ENCODE measurements at regions not wholly inside any gene's neighbourhood (a gene's known extent, or its start where the extent isn't known, plus 50 kb on each side); places are given as distances from the start of the nearest gene placed in this dataset.
"Not testable (repeated sequence)": the region's sequence is repeated elsewhere in the genome, so short reads cannot be mapped to it uniquely, and the experiment has no call there.

DNA sequence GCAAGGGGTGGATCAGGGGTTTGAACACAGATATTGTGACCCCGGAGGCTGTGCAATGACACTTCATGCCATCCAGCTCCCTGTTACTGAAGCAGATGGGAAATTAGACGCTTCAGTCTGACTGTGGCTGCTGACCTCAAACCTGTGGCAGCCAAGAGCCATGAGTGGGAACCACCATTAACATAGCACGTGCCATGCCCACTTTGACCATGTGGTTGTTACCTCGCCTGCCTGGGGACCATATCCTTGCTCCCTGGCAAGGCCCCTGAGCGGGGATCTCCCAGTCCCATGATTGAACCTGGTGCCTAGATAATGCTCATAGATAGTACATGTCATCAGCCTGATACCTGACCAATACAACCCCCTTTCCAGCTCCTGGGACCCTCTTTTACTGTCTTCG is 68.9 kb downstream of the CYP26B1 start:
- in situ Hi-C loops (cut with HindIII; ENCODE audit: low sequenced_read_pairs): no loop called here
- DNase-seq (ENCODE audit: low spot score): no peak

DNA sequence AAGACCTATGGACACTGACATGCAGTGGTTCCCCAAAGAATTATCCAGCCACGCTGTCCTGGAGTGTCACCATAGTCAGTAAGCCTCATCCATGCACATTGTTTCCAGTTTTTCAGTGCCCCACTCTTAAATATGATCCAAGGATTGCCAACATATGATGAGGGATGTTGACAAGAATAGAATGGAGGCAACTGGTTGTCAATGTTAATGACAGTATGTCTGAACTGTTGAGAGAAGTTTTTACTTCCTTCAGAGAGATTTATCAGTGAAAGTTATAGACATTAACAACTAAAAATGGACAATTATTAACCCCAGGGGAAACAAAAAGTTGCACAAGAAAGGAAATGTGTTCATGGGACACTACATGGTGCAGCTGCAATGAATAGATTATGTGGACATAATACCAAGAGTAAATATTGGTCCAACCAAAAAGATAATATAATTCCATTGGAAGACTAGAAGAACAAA is 69.9 kb downstream of the CYP26B1 start:
- DNase-seq (ENCODE audit: low spot score): no peak
- in situ Hi-C loops (cut with HindIII; ENCODE audit: low sequenced_read_pairs): no loop called here

- in situ Hi-C loops (cut with HindIII; ENCODE audit: low sequenced_read_pairs); DNase-seq (ENCODE audit: low spot score): not testable (repeated sequence)
Measured at GRCh38 chr2:72073373-72073772, 74.3 kb downstream of the CYP26B1 start.

GRCh38 chr2:72064197-72064596 is 83.5 kb downstream of the CYP26B1 start:
- in situ Hi-C loops (cut with HindIII; ENCODE audit: low sequenced_read_pairs); DNase-seq (ENCODE audit: low spot score): not testable (repeated sequence)

DNA sequence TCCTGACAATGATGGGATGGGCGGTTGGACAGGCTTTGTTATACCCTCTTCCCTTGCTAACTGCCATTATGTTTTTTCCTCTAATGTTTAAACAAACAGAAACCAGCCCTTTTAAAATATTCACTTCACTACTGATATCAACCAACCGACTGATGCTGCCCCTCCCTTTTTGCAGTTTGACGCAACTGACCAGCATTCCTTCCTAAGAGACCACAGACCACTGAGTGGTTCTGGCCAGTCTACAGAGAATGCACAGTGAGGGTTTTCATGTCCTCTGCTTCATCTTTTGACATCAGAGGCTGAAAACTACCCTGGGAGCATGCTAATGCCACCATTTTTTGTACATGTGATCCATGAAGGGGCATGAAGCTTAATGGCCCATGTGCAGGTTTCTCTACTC is 85.3 kb downstream of the CYP26B1 start:
- no peak for DNase-seq (ENCODE audit: low spot score)
- in situ Hi-C loops (cut with HindIII; ENCODE audit: low sequenced_read_pairs): no loop called here

GRCh38 chr2:72057308-72057707 is 90.4 kb downstream of the CYP26B1 start:
- DNase-seq (ENCODE audit: low spot score): no peak
- in situ Hi-C loops (cut with HindIII; ENCODE audit: low sequenced_read_pairs): no loop called here

GRCh38 chr2:72051971-72052505 is 95.6 kb downstream of the CYP26B1 start:
- DNase-seq (ENCODE audit: low spot score): no peak
- in situ Hi-C loops (cut with HindIII; ENCODE audit: low sequenced_read_pairs): no loop called here

DNA sequence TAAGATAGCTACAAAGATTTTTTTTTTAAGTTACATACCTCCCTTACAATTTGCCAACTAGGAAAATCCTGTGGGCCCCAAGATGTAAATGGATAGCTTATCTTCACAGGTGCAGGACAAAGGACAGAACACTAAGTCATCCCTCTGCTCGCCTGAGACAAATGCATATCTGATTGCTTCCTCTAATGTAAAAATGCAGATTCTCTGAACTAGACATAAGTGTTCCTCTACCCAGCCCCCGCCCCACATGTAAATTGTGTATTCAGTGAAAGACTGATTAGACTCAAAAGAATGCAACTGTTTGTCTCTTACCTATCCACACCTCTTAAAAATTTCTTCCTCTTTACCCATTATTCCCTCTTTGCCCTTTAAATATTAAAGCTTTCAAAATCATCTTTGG is 96.5 kb downstream of the CYP26B1 start:
- DNase-seq (ENCODE audit: low spot score): no peak
- in situ Hi-C loops (cut with HindIII; ENCODE audit: low sequenced_read_pairs): no loop called here

GRCh38 chr2:72050734-72051133 is 96.9 kb downstream of the CYP26B1 start:
- no peak for DNase-seq (ENCODE audit: low spot score)
- in situ Hi-C loops (cut with HindIII; ENCODE audit: low sequenced_read_pairs): no loop called here

DNA sequence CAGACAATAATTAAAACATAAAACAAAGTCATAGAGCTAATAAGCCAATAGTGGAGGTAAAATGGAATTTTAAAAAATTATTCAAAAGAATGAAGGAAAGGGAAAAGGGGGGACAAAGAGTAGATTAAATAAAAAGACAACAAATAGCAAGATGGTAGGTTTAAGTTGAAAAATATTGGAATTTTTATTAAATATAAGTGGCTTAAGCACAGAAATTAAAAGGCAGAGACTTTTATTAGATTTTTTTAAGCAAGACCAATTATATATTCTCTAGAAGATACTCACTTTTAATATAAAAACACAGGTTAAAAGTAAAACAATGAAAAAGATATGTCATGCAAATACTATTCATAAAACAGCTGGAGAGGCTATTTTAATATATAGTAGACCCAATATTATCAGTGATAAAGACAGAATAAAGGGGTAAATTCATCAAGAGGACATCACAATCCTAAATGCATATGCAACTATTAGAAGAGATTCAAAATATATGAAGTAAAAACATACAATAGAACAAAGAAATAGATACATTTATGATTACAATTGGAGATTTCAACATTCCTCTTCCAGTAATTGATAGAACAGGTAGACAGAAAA is 98.7 kb downstream of the CYP26B1 start:
- in situ Hi-C loops (cut with HindIII; ENCODE audit: low sequenced_read_pairs): no loop called here
- no peak for DNase-seq (ENCODE audit: low spot score)

DNA sequence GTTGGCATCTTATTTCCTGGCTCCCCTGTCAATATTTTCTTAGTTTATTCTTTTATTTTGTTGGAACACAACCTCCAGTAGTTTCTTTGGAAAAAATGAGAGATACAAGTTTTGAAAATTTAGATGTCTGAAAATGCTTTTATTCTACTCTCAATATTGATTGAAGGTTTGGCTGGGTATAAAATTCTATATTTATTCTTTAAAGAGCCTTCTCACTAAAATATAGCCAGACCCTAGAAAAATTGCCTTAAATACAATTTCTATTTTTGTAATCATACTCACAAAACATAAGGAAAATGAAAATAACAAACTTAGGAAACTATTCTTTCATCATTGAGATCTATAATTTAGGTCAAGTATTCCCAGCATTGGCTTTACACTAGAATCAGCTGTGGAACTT is 103.7 kb downstream of the CYP26B1 start:
- no peak for DNase-seq (ENCODE audit: low spot score)
- in situ Hi-C loops (cut with HindIII; ENCODE audit: low sequenced_read_pairs): no loop called here

DNA sequence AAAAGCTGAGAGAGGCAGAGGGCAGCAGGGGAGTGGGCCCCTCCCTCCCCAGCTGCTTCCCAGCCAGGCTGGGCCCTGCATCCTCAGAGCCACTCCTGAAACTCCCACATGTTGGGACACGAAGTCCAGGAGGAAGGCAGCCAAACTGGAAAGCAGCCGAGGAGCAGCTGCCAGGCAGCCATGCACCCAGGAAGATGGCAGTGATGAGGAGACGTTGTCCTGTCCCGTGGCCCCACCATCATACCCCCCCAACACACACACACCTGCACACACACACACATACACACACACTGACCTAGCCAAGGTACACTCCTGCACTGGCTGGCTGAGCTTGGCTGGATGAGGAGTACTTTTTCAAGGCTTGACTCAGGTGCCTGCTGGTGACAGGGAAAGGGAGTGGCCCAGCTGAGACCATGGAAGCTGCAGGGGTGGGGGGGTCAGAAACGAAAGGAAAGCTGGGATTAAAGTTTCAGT is 106.0 kb downstream of the CYP26B1 start:
- in situ Hi-C loops (cut with HindIII; ENCODE audit: low sequenced_read_pairs): no loop called here
- DNase-seq (ENCODE audit: low spot score): no peak

- DNase-seq (ENCODE audit: low spot score): no peak
- in situ Hi-C loops (cut with HindIII; ENCODE audit: low sequenced_read_pairs): no loop called here
Measured at GRCh38 chr2:72040629-72041571, 106.8 kb downstream of the CYP26B1 start.

GRCh38 chr2:72038524-72038923 is 109.1 kb downstream of the CYP26B1 start:
- in situ Hi-C loops (cut with HindIII; ENCODE audit: low sequenced_read_pairs): no loop called here
- DNase-seq (ENCODE audit: low spot score): no peak

DNA sequence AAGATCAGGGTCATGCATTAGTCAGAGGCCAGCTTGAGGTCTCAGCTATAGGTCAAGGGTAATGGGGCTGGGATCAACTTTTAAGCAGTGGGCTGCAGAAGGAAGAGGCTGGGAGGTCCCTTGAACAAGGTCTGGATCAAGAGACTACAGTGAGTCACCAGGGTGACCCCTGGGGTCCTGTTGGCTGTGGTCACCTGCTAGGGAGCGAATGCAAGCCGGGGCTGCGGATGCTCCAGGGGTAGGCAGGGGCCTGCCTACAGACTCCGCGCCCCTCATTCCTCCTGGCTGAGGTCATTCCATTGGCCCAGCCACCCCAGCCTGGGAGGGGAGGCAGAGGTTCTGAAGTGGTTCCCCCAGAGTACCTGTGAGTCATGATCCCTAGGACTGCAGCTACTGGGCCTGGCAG is 110.4 kb downstream of the CYP26B1 start:
- in situ Hi-C loops (cut with HindIII; ENCODE audit: low sequenced_read_pairs): no loop called here
- no peak for DNase-seq (ENCODE audit: low spot score)

DNA sequence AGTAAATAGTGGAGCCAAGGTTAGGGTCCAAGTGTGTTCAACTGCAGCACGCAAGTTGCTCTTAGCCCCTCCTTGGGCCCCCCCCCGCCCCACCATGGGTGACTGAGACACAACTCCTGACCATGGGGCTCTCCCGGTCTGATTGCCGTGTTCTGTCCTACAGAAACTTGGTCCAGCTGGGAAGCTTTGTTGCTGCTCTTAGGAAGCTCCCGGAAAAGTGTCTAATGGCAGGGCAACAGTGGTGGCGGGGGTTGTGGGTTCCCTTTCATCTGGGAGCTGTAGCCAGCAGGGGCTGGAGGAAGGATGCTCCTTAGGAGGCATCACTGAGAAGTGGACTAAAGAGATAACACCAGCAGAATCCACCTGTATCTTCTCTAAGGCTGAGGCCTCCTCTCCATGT is 111.1 kb downstream of the CYP26B1 start:
- in situ Hi-C loops (cut with HindIII; ENCODE audit: low sequenced_read_pairs): no loop called here
- DNase-seq (ENCODE audit: low spot score): no peak

DNA sequence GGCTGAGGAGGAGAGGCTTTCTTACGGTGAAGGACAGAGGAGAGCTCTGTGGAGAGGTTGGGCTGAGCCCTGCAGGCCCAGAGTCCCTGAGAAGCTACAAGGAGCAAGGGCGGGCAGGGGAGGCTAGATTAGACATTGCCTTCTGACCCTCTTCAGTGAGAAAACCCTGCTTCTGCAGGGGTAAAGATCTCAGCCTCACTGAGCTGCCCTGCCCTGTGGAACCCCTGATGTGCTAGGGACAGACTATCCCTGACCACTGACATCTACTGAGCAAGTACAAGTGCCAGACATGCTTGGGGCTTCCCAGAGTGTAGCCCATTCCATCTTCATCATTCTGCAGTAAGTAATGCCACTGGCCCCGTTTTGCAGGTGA is 111.5 kb downstream of the CYP26B1 start:
- no peak for DNase-seq (ENCODE audit: low spot score)
- in situ Hi-C loops (cut with HindIII; ENCODE audit: low sequenced_read_pairs): no loop called here

- DNase-seq (ENCODE audit: low spot score): peak; percentile 16
- in situ Hi-C loops (cut with HindIII; ENCODE audit: low sequenced_read_pairs): no loop called here
Measured at GRCh38 chr2:72035518-72036172, 112.0 kb downstream of the CYP26B1 start.

- in situ Hi-C loops (cut with HindIII; ENCODE audit: low sequenced_read_pairs): no loop called here
- no peak for DNase-seq (ENCODE audit: low spot score)
Measured at GRCh38 chr2:72034353-72035095, 113.1 kb downstream of the CYP26B1 start.

All from G401 (cell line).